ENCODE measurements at regions not wholly inside any gene's neighbourhood (a gene's known extent, or its start where the extent isn't known, plus 50 kb on each side); places are given as distances from the start of the nearest gene placed in this dataset.
"Not testable (repeated sequence)": the region's sequence is repeated elsewhere in the genome, so short reads cannot be mapped to it uniquely, and the experiment has no call there.

DNA sequence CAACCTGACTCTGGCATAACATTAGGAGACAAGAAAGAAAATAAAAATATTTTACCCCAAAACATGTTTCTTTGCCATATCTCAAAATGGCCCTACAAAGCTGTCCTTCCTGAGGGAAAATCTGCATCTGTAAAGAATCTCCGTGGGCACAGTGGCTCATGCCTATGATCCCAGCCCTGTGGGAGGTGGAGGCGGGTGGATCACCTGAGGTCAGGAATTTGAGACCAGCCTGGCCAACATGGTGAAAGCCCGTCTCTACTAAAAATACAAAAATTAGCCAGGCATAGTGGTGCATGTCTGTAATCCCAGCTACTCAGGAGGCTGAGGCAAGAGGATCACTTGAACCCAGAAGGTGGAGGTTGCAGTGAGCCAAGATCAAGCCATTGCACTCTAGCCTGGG is 105.8 kb downstream of the FAM217A start:
- TF ChIP-seq, protein P1, sequence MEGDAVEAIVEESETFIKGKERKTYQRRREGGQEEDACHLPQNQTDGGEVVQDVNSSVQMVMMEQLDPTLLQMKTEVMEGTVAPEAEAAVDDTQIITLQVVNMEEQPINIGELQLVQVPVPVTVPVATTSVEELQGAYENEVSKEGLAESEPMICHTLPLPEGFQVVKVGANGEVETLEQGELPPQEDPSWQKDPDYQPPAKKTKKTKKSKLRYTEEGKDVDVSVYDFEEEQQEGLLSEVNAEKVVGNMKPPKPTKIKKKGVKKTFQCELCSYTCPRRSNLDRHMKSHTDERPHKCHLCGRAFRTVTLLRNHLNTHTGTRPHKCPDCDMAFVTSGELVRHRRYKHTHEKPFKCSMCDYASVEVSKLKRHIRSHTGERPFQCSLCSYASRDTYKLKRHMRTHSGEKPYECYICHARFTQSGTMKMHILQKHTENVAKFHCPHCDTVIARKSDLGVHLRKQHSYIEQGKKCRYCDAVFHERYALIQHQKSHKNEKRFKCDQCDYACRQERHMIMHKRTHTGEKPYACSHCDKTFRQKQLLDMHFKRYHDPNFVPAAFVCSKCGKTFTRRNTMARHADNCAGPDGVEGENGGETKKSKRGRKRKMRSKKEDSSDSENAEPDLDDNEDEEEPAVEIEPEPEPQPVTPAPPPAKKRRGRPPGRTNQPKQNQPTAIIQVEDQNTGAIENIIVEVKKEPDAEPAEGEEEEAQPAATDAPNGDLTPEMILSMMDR (tag by site-specific recombination; IDR thresholded peaks at IDR 0.05): not testable (repeated sequence)
- TF ChIP-seq, protein P2, sequence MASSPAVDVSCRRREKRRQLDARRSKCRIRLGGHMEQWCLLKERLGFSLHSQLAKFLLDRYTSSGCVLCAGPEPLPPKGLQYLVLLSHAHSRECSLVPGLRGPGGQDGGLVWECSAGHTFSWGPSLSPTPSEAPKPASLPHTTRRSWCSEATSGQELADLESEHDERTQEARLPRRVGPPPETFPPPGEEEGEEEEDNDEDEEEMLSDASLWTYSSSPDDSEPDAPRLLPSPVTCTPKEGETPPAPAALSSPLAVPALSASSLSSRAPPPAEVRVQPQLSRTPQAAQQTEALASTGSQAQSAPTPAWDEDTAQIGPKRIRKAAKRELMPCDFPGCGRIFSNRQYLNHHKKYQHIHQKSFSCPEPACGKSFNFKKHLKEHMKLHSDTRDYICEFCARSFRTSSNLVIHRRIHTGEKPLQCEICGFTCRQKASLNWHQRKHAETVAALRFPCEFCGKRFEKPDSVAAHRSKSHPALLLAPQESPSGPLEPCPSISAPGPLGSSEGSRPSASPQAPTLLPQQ (tag by site-specific recombination; IDR thresholded peaks at IDR 0.05): not testable (repeated sequence)
- TF ChIP-seq ZNF701 (tag by site-specific recombination; IDR thresholded peaks at IDR 0.05); KLF1 (tag by site-specific recombination; IDR thresholded peaks at IDR 0.05); SP2 (tag by site-specific recombination; IDR thresholded peaks at IDR 0.05); TRIM28 (IDR thresholded peaks at IDR 0.05; ENCODE audit: borderline replicate concordance, low read length); ZNF416 (tag by site-specific recombination; IDR thresholded peaks at IDR 0.05): not testable (repeated sequence)
- TF ChIP-seq, protein P3, sequence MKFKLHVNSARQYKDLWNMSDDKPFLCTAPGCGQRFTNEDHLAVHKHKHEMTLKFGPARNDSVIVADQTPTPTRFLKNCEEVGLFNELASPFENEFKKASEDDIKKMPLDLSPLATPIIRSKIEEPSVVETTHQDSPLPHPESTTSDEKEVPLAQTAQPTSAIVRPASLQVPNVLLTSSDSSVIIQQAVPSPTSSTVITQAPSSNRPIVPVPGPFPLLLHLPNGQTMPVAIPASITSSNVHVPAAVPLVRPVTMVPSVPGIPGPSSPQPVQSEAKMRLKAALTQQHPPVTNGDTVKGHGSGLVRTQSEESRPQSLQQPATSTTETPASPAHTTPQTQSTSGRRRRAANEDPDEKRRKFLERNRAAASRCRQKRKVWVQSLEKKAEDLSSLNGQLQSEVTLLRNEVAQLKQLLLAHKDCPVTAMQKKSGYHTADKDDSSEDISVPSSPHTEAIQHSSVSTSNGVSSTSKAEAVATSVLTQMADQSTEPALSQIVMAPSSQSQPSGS (tag by site-specific recombination; IDR thresholded peaks at IDR 0.05; ENCODE audit: low read depth): not testable (repeated sequence)
- TF ChIP-seq, protein P4, sequence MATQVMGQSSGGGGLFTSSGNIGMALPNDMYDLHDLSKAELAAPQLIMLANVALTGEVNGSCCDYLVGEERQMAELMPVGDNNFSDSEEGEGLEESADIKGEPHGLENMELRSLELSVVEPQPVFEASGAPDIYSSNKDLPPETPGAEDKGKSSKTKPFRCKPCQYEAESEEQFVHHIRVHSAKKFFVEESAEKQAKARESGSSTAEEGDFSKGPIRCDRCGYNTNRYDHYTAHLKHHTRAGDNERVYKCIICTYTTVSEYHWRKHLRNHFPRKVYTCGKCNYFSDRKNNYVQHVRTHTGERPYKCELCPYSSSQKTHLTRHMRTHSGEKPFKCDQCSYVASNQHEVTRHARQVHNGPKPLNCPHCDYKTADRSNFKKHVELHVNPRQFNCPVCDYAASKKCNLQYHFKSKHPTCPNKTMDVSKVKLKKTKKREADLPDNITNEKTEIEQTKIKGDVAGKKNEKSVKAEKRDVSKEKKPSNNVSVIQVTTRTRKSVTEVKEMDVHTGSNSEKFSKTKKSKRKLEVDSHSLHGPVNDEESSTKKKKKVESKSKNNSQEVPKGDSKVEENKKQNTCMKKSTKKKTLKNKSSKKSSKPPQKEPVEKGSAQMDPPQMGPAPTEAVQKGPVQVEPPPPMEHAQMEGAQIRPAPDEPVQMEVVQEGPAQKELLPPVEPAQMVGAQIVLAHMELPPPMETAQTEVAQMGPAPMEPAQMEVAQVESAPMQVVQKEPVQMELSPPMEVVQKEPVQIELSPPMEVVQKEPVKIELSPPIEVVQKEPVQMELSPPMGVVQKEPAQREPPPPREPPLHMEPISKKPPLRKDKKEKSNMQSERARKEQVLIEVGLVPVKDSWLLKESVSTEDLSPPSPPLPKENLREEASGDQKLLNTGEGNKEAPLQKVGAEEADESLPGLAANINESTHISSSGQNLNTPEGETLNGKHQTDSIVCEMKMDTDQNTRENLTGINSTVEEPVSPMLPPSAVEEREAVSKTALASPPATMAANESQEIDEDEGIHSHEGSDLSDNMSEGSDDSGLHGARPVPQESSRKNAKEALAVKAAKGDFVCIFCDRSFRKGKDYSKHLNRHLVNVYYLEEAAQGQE (tag by site-specific recombination; IDR thresholded peaks at IDR 0.05): not testable (repeated sequence)
- TF ChIP-seq, protein P5, sequence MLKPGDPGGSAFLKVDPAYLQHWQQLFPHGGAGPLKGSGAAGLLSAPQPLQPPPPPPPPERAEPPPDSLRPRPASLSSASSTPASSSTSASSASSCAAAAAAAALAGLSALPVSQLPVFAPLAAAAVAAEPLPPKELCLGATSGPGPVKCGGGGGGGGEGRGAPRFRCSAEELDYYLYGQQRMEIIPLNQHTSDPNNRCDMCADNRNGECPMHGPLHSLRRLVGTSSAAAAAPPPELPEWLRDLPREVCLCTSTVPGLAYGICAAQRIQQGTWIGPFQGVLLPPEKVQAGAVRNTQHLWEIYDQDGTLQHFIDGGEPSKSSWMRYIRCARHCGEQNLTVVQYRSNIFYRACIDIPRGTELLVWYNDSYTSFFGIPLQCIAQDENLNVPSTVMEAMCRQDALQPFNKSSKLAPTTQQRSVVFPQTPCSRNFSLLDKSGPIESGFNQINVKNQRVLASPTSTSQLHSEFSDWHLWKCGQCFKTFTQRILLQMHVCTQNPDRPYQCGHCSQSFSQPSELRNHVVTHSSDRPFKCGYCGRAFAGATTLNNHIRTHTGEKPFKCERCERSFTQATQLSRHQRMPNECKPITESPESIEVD (tag by site-specific recombination; IDR thresholded peaks at IDR 0.05): not testable (repeated sequence)
